Nephron progenitor cell (in vitro differentiated cells): ENCODE measurements at regions not wholly inside any gene's neighbourhood (a gene's known extent, or its start where the extent isn't known, plus 50 kb on each side); places are given as distances from the start of the nearest gene placed in this dataset.
A peak's percentile ranks its signal among the peaks of the same experiment; 100 is the strongest.

Experiments
- DNase-seq: peaks from one replicate; pipeline ENCODE4 v3.0.0; 2021
- H3K27ac Mint-ChIP-seq: 2 replicates; pipeline ENCODE4 v1.8.0; 2021; ENCODE audit warnings: mild to moderate bottlenecking, moderate library complexity, mixed read lengths
- H3K27me3 Mint-ChIP-seq: 2 replicates; pipeline ENCODE4 v1.8.0; 2021; ENCODE audit warnings: mild to moderate bottlenecking, low read depth, mixed read lengths; ENCODE audit not compliant: poor library complexity
- H3K36me3 Mint-ChIP-seq: 2 replicates; pipeline ENCODE4 v1.8.0; 2021; ENCODE audit warnings: low read depth, mixed read lengths
- H3K4me1 Mint-ChIP-seq: 2 replicates; pipeline ENCODE4 v1.8.0; 2021; ENCODE audit warnings: mixed read lengths
- H3K4me3 Mint-ChIP-seq: 2 replicates; pipeline ENCODE4 v1.8.0; 2021; ENCODE audit warnings: mild to moderate bottlenecking, moderate library complexity, mixed read lengths
- H3K9me3 Mint-ChIP-seq: 2 replicates; pipeline ENCODE4 v1.8.0; 2021; ENCODE audit warnings: mild to moderate bottlenecking, moderate library complexity, mixed read lengths
- TF ChIP-seq, protein P1 (sequence below): fragments of 200-600 bp; sonication (generic); IDR thresholded peaks from 2 replicates; pipeline ENCODE4 v1.5.0; 2021; ENCODE audit warnings: antibody characterized with exemption

- no peak overlapping the region for H3K4me3 Mint-ChIP-seq
- no peak overlapping the region for H3K27ac Mint-ChIP-seq
- no peak for DNase-seq
- H3K4me1 Mint-ChIP-seq, result peaks cover 10% of the 10 kb centered on the region
- H3K27me3 Mint-ChIP-seq, result no peaks in the 10 kb centered on the region
- TF ChIP-seq, protein P1, sequence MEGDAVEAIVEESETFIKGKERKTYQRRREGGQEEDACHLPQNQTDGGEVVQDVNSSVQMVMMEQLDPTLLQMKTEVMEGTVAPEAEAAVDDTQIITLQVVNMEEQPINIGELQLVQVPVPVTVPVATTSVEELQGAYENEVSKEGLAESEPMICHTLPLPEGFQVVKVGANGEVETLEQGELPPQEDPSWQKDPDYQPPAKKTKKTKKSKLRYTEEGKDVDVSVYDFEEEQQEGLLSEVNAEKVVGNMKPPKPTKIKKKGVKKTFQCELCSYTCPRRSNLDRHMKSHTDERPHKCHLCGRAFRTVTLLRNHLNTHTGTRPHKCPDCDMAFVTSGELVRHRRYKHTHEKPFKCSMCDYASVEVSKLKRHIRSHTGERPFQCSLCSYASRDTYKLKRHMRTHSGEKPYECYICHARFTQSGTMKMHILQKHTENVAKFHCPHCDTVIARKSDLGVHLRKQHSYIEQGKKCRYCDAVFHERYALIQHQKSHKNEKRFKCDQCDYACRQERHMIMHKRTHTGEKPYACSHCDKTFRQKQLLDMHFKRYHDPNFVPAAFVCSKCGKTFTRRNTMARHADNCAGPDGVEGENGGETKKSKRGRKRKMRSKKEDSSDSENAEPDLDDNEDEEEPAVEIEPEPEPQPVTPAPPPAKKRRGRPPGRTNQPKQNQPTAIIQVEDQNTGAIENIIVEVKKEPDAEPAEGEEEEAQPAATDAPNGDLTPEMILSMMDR, result no peak
- H3K9me3 Mint-ChIP-seq, result peaks cover 11% of the 10 kb centered on the region
- H3K36me3 Mint-ChIP-seq, result peaks cover 4% of the 10 kb centered on the region
These were observed 52.0 kb upstream of the BMP2 start for GRCh38 chr20:6715401-6715941.

DNA sequence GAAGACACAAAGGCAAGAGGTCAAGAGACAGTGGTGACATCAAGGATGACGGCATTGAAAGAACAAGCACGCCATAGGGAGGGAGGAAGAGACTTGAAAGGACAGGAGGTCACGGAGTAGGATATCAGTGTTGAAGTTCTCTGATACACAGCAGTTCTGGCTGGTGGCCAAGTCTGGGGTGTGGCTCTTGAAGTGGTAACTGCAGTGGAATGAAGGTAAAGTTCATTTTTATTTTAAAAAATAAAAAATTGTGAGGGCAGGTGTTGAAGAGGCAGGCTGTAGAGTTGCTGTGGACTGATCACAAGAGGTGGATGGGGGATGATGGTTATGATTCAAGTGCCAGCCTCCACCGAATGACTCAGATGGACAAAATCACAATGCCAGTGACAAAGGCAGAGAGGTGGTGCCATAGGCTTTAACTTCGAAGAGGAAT, 53.2 kb upstream of the BMP2 start:
- DNase-seq, result no peak
- peaks cover 15% of the 10 kb centered on the region for H3K4me1 Mint-ChIP-seq
- TF ChIP-seq, protein P1, result no peak

GRCh38 chr20:6711951-6712649, 55.4 kb upstream of the BMP2 start:
- peaks cover 29% of the 10 kb centered on the region for H3K4me1 Mint-ChIP-seq
- TF ChIP-seq, protein P1, result no peak
- H3K27ac Mint-ChIP-seq, result no peak overlapping the region
- H3K27me3 Mint-ChIP-seq, result no peaks in the 10 kb centered on the region
- H3K4me3 Mint-ChIP-seq, result no peak overlapping the region
- no peaks in the 10 kb centered on the region for H3K9me3 Mint-ChIP-seq
- H3K36me3 Mint-ChIP-seq, result no peaks in the 10 kb centered on the region
- DNase-seq, result no peak

More for the DNA sequence above, 53.2 kb upstream of the BMP2 start:
- Mint-ChIP-seq H3K9me3 (peaks cover 7% of the 10 kb centered on the region), H3K27ac (no peak overlapping the region), H3K27me3 (no peaks in the 10 kb centered on the region), H3K4me3 (no peak overlapping the region), H3K36me3 (peaks cover 4% of the 10 kb centered on the region)

GRCh38 chr20:6709910-6710595, 57.4 kb upstream of the BMP2 start:
- TF ChIP-seq, protein P1, result no peak
- no peak for DNase-seq
- no peaks in the 10 kb centered on the region for H3K27me3 Mint-ChIP-seq
- H3K4me3 Mint-ChIP-seq, result no peak overlapping the region
- H3K4me1 Mint-ChIP-seq, result peaks cover 31% of the 10 kb centered on the region
- no peak overlapping the region for H3K27ac Mint-ChIP-seq
- no peaks in the 10 kb centered on the region for H3K36me3 Mint-ChIP-seq
- H3K9me3 Mint-ChIP-seq, result no peaks in the 10 kb centered on the region

- TF ChIP-seq, protein P1, result no peak
- H3K4me1 Mint-ChIP-seq, result peaks cover 31% of the 10 kb centered on the region
- peak overlapping the region; percentile 11 for H3K27ac Mint-ChIP-seq
- H3K36me3 Mint-ChIP-seq, result no peaks in the 10 kb centered on the region
- H3K9me3 Mint-ChIP-seq, result no peaks in the 10 kb centered on the region
- DNase-seq, result no peak
- no peaks in the 10 kb centered on the region for H3K27me3 Mint-ChIP-seq
- no peak overlapping the region for H3K4me3 Mint-ChIP-seq
These were observed 59.5 kb upstream of the BMP2 start for GRCh38 chr20:6708010-6708409.
